Liver (tissue), 3 donors: ENCODE measurements at regions not wholly inside any gene's neighbourhood (a gene's known extent, or its start where the extent isn't known, plus 50 kb on each side); places are given as distances from the start of the nearest gene placed in this dataset.

ENCODE experiments used
- ATF3 ChIP-seq: IDR thresholded peaks from 2 replicates; pipeline ENCODE4 v1.6.1; 2016; ENCODE audit warnings: antibody characterized with exemption
- EGR1 ChIP-seq, 2 donors: IDR thresholded peaks; 2 replicates each; pipeline ENCODE4 v1.6.1; 2016 to 2018; ENCODE audit warnings: antibody characterized with exemption in 2 of 2, low read depth in 2 of 2
- FOXA2 ChIP-seq: IDR thresholded peaks from 2 replicates; pipeline ENCODE4 v1.6.1; 2016; ENCODE audit warnings: antibody characterized with exemption
- JUND ChIP-seq, 2 donors: IDR thresholded peaks; 2 replicates each; pipeline ENCODE4 v1.6.1; 2016; ENCODE audit warnings: antibody characterized with exemption in 2 of 2
- RAD21 ChIP-seq, 2 donors: IDR thresholded peaks; 2 replicates each; pipeline ENCODE4 v1.6.1; 2016; ENCODE audit warnings: antibody characterized with exemption in 2 of 2, mild to moderate bottlenecking in 2 of 2
- SP1 ChIP-seq: IDR thresholded peaks from 2 replicates; pipeline ENCODE4 v1.6.1; 2018; ENCODE audit warnings: antibody characterized with exemption, mild to moderate bottlenecking
- TAF1 ChIP-seq: conservative IDR thresholded peaks from 2 replicates; pipeline ENCODE4 v1.6.1; 2016; ENCODE audit warnings: antibody characterized with exemption, mild to moderate bottlenecking
- YY1 ChIP-seq: IDR thresholded peaks from 2 replicates; pipeline ENCODE4 v1.6.1; 2016; ENCODE audit warnings: antibody characterized with exemption, mild to moderate bottlenecking
- TF ChIP-seq, protein P1 (sequence below): IDR thresholded peaks from 2 replicates; pipeline ENCODE4 v1.6.1; 2016; ENCODE audit warnings: antibody characterized with exemption
- TF ChIP-seq, protein P2 (sequence below): fragments of 150-350 bp; IDR thresholded peaks from 2 replicates; pipeline ENCODE4 v1.5.1; 2017; ENCODE audit warnings: improper control_type of control experiment, low read depth, low read length; ENCODE audit not compliant: missing input control
- TF ChIP-seq, protein P3 (sequence below): IDR thresholded peaks from 2 replicates; pipeline ENCODE4 v1.6.1; 2016; ENCODE audit warnings: antibody characterized with exemption
- donor health status: healthy.
- donor health status: healthy.

GRCh38 chrX:142711796-142712290 is 313.9 kb upstream of the SPANXN4 start:
- TF ChIP-seq, protein P1, sequence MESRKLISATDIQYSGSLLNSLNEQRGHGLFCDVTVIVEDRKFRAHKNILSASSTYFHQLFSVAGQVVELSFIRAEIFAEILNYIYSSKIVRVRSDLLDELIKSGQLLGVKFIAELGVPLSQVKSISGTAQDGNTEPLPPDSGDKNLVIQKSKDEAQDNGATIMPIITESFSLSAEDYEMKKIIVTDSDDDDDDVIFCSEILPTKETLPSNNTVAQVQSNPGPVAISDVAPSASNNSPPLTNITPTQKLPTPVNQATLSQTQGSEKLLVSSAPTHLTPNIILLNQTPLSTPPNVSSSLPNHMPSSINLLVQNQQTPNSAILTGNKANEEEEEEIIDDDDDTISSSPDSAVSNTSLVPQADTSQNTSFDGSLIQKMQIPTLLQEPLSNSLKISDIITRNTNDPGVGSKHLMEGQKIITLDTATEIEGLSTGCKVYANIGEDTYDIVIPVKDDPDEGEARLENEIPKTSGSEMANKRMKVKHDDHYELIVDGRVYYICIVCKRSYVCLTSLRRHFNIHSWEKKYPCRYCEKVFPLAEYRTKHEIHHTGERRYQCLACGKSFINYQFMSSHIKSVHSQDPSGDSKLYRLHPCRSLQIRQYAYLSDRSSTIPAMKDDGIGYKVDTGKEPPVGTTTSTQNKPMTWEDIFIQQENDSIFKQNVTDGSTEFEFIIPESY = no peak
- TF ChIP-seq SP1 (no peak), RAD21 (IDR thresholded peaks at IDR 0.05) (no peak), YY1 (no peak), JUND (IDR thresholded peaks at IDR 0.05) (no peak), TAF1 (no peak), EGR1 (IDR thresholded peaks at IDR 0.05; ENCODE audit: low read depth in 2 of 2) (no peak), FOXA2 (no peak), ATF3 (no peak)
- TF ChIP-seq, protein P2, sequence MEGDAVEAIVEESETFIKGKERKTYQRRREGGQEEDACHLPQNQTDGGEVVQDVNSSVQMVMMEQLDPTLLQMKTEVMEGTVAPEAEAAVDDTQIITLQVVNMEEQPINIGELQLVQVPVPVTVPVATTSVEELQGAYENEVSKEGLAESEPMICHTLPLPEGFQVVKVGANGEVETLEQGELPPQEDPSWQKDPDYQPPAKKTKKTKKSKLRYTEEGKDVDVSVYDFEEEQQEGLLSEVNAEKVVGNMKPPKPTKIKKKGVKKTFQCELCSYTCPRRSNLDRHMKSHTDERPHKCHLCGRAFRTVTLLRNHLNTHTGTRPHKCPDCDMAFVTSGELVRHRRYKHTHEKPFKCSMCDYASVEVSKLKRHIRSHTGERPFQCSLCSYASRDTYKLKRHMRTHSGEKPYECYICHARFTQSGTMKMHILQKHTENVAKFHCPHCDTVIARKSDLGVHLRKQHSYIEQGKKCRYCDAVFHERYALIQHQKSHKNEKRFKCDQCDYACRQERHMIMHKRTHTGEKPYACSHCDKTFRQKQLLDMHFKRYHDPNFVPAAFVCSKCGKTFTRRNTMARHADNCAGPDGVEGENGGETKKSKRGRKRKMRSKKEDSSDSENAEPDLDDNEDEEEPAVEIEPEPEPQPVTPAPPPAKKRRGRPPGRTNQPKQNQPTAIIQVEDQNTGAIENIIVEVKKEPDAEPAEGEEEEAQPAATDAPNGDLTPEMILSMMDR = no peak
- TF ChIP-seq, protein P3, sequence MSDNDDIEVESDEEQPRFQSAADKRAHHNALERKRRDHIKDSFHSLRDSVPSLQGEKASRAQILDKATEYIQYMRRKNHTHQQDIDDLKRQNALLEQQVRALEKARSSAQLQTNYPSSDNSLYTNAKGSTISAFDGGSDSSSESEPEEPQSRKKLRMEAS = no peak
